Suprapubic skin (tissue), 3 donors: ENCODE measurements at regions not wholly inside any gene's neighbourhood (a gene's known extent, or its start where the extent isn't known, plus 50 kb on each side); places are given as distances from the start of the nearest gene placed in this dataset.

Experiments used
- CTCF ChIP-seq, 2 donors: fragments of 200-600 bp in 1 of 2; fragments of 450-650 bp in 1 of 2; sonication (generic) in 1 of 2; IDR thresholded peaks; one replicate each; pipeline ENCODE4 v1.5.1; 2016 to 2019; ENCODE audit warnings: antibody characterized with exemption in 2 of 2, mild to moderate bottlenecking in 1 of 2, moderate library complexity in 1 of 2
- EP300 ChIP-seq: sonication (generic); formaldehyde crosslinking; IDR thresholded peaks from one replicate; pipeline ENCODE4 v1.6.1; 2017; ENCODE audit warnings: antibody characterized with exemption
- POLR2A ChIP-seq, 2 donors: fragments of 450-650 bp; IDR thresholded peaks; one replicate each; pipeline ENCODE4 v1.6.1; 2017; ENCODE audit warnings: antibody characterized with exemption in 2 of 2, mild to moderate bottlenecking in 2 of 2, moderate library complexity in 2 of 2

GRCh38 chr2:228282376-228282775 is 100.9 kb upstream of the SPHKAP start:
- TF ChIP-seq EP300 (no peak), CTCF (IDR thresholded peaks at IDR 0.05) (no peak), POLR2A (IDR thresholded peaks at IDR 0.05) (no peak)
